ENCODE measurements at regions not wholly inside any gene's neighbourhood (a gene's known extent, or its start where the extent isn't known, plus 50 kb on each side); places are given as distances from the start of the nearest gene placed in this dataset.

DNA sequence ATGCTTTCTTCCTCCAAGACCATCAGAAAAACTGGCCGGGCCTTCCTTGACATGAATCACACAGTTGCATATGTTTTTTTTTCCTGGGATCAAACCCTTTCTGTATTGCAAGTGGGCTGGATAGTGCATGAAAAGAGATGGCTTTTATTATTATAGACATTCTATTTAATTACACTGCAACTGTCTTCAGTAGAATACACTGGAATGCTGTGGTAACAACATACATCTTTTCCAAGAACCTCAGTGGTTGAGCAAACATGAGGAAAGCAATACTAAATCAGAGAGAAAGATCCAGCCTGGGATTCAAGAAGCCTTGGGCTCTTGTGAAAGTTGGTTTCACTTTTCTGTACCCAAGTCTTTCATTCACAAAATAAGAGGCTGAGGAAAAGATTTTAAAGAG lies 193.0 kb downstream of the DMAC1 start:
- TF ChIP-seq, protein P1, sequence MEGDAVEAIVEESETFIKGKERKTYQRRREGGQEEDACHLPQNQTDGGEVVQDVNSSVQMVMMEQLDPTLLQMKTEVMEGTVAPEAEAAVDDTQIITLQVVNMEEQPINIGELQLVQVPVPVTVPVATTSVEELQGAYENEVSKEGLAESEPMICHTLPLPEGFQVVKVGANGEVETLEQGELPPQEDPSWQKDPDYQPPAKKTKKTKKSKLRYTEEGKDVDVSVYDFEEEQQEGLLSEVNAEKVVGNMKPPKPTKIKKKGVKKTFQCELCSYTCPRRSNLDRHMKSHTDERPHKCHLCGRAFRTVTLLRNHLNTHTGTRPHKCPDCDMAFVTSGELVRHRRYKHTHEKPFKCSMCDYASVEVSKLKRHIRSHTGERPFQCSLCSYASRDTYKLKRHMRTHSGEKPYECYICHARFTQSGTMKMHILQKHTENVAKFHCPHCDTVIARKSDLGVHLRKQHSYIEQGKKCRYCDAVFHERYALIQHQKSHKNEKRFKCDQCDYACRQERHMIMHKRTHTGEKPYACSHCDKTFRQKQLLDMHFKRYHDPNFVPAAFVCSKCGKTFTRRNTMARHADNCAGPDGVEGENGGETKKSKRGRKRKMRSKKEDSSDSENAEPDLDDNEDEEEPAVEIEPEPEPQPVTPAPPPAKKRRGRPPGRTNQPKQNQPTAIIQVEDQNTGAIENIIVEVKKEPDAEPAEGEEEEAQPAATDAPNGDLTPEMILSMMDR (conservative IDR thresholded peaks at IDR 0.05; ENCODE audit: low read length), result no peak
- TF ChIP-seq EZH2phosphoT487 (IDR thresholded peaks at IDR 0.05; ENCODE audit: borderline replicate concordance, low read depth, low read length), result no peak
